HEK293T (cell line): ENCODE measurements at regions not wholly inside any gene's neighbourhood (a gene's known extent, or its start where the extent isn't known, plus 50 kb on each side); places are given as distances from the start of the nearest gene placed in this dataset.

ENCODE experiments used
- ARNT ChIP-seq: fragments of 450-650 bp; IDR thresholded peaks from 2 replicates; pipeline ENCODE4 v1.6.1; 2017; ENCODE audit warnings: mild to moderate bottlenecking
- BHLHE40 ChIP-seq: fragments of 450-650 bp; IDR thresholded peaks from 2 replicates; pipeline ENCODE4 v1.6.1; 2016; ENCODE audit warnings: mild to moderate bottlenecking, moderate library complexity, borderline replicate concordance
- FOXK2 ChIP-seq: fragments of 450-650 bp; IDR thresholded peaks from 2 replicates; pipeline ENCODE4 v1.6.1; 2016; ENCODE audit warnings: mild to moderate bottlenecking
- FOXM1 ChIP-seq: fragments of 450-650 bp; IDR thresholded peaks from 2 replicates; pipeline ENCODE4 v1.6.1; 2017; ENCODE audit warnings: mild to moderate bottlenecking, borderline replicate concordance
- HDGF ChIP-seq: fragments of 450-650 bp; IDR thresholded peaks from 2 replicates; pipeline ENCODE4 v1.6.1; 2017; ENCODE audit warnings: antibody characterized with exemption, borderline replicate concordance
- LEF1 ChIP-seq: fragments of 450-650 bp; IDR thresholded peaks from 2 replicates; pipeline ENCODE4 v1.6.1; 2017; ENCODE audit warnings: mild to moderate bottlenecking, borderline replicate concordance
- NFRKB ChIP-seq: fragments of 450-650 bp; IDR thresholded peaks from 2 replicates; pipeline ENCODE4 v1.6.1; 2016; ENCODE audit warnings: mild to moderate bottlenecking, moderate library complexity
- SUZ12 ChIP-seq: fragments of 450-650 bp; IDR thresholded peaks from 2 replicates; pipeline ENCODE4 v1.6.1; 2016; ENCODE audit warnings: mild to moderate bottlenecking
- TARDBP ChIP-seq: fragments of 450-650 bp; IDR thresholded peaks from 2 replicates; pipeline ENCODE4 v1.6.1; 2016

- no peak for TF ChIP-seq FOXM1
- TF ChIP-seq HDGF: no peak
- no peak for TF ChIP-seq ARNT
- TF ChIP-seq TARDBP: no peak
- TF ChIP-seq FOXK2: no peak
- no peak for TF ChIP-seq SUZ12
- TF ChIP-seq BHLHE40: no peak
- no peak for TF ChIP-seq NFRKB
- TF ChIP-seq LEF1: no peak
These were observed 312.0 kb upstream of the TMTC4 start for GRCh38 chr13:100986571-100986970.
